ENCODE measurements at regions not wholly inside any gene's neighbourhood (a gene's known extent, or its start where the extent isn't known, plus 50 kb on each side); places are given as distances from the start of the nearest gene placed in this dataset.

DNA sequence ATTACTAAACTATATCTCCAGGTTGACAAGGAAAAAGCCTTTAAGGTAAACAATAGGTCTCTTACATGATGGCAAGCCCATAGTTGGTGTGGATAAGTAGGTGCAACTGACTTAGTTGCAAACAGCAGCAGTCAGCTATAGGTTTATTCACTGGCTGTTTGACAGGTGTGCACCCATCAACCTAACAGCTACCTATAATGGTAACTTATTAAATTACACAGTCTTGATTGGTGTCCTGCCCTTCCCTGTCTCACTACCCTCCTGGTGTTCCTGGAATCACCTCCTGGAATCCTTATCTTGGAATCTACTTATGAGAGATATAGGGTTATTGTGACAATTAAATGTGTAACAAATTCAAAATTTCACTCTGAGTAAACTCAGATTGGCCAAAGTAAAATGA, 467.8 kb upstream of the UBE2E2 start:
- TF ChIP-seq EZH2 (IDR thresholded peaks at IDR 0.05): no peak
- TF ChIP-seq POLR2AphosphoS5 (IDR thresholded peaks at IDR 0.05; ENCODE audit: borderline replicate concordance, low read depth, low read length): no peak
- no peak for TF ChIP-seq FOXP2 (optimal IDR thresholded peaks at IDR 0.05; ENCODE audit: control extremely low read depth, extremely low read length, insufficient read depth)

All from SK-N-MC (cell line).